WTC11 (cell line): ENCODE measurements at regions not wholly inside any gene's neighbourhood (a gene's known extent, or its start where the extent isn't known, plus 50 kb on each side); places are given as distances from the start of the nearest gene placed in this dataset.

Experiments used
- CTCF ChIP-seq: fragments of 200-600 bp; IDR thresholded peaks from 2 replicates; pipeline ENCODE4 v1.8.0; 2022; ENCODE audit warnings: antibody characterized with exemption
- FOXP1 ChIP-seq: sonication (generic); formaldehyde crosslinking; IDR thresholded peaks from 2 replicates; pipeline ENCODE4 v1.8.0; 2022; ENCODE audit warnings: missing genetic modification reagents, mild to moderate bottlenecking, moderate library complexity, borderline replicate concordance
- MAX ChIP-seq: sonication (generic); formaldehyde crosslinking; IDR thresholded peaks from 2 replicates; pipeline ENCODE4 v1.8.0; 2022; ENCODE audit warnings: mild to moderate bottlenecking, missing genetic modification reagents
- SMAD4 ChIP-seq: sonication (generic); formaldehyde crosslinking; IDR thresholded peaks from 2 replicates; pipeline ENCODE4 v1.8.0; 2022; ENCODE audit warnings: mild to moderate bottlenecking, missing genetic modification reagents

- TF ChIP-seq CTCF, result no peak
- no peak for TF ChIP-seq FOXP1 (CRISPR knock-in tag)
- TF ChIP-seq SMAD4 (CRISPR knock-in tag), result no peak
- TF ChIP-seq MAX (CRISPR knock-in tag), result no peak
Measured at GRCh38 chr15:77775837-77776236, 143.1 kb upstream of the LINGO1 start.
